22Rv1 (cell line): ENCODE measurements at regions not wholly inside any gene's neighbourhood (a gene's known extent, or its start where the extent isn't known, plus 50 kb on each side); places are given as distances from the start of the nearest gene placed in this dataset.

Experiments used
- ZFX ChIP-seq: fragments of 450-650 bp; IDR thresholded peaks from 2 replicates; pipeline ENCODE4 v1.6.1; 2017; ENCODE audit warnings: antibody characterized with exemption, borderline replicate concordance
- TF ChIP-seq, protein P1 (sequence below): fragments of 450-650 bp; IDR thresholded peaks from 2 replicates; pipeline ENCODE4 v1.5.1; 2017; ENCODE audit warnings: mild to moderate bottlenecking

DNA sequence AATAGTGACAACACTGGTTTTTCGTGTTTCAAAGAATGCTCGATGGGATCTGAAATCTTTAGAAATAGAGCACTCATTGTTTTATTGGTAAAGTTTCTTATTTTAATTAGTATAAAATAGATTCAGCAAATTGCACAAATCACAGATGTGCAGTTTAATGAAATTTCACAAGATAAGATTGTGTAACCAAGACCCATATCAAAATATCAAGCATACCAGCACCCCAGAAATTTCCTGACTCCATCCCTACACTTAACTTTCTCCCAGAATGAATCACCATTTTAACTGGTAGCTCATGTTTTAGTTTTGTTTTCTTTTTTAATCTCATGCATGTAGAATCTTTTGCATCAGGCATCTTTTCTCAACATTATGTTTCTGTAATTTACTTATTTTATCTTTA is 185.9 kb downstream of the KCNJ2 start:
- TF ChIP-seq, protein P1, sequence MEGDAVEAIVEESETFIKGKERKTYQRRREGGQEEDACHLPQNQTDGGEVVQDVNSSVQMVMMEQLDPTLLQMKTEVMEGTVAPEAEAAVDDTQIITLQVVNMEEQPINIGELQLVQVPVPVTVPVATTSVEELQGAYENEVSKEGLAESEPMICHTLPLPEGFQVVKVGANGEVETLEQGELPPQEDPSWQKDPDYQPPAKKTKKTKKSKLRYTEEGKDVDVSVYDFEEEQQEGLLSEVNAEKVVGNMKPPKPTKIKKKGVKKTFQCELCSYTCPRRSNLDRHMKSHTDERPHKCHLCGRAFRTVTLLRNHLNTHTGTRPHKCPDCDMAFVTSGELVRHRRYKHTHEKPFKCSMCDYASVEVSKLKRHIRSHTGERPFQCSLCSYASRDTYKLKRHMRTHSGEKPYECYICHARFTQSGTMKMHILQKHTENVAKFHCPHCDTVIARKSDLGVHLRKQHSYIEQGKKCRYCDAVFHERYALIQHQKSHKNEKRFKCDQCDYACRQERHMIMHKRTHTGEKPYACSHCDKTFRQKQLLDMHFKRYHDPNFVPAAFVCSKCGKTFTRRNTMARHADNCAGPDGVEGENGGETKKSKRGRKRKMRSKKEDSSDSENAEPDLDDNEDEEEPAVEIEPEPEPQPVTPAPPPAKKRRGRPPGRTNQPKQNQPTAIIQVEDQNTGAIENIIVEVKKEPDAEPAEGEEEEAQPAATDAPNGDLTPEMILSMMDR = no peak
- no peak for TF ChIP-seq ZFX
